ENCODE measurements at regions not wholly inside any gene's neighbourhood (a gene's known extent, or its start where the extent isn't known, plus 50 kb on each side); places are given as distances from the start of the nearest gene placed in this dataset.
"Not testable (repeated sequence)": the region's sequence is repeated elsewhere in the genome, so short reads cannot be mapped to it uniquely, and the experiment has no call there.

- Mint-ChIP-seq H3K27me3 (no peaks in the 10 kb centered on the region), H3K4me1 (ENCODE audit: low read depth) (peaks cover 5% of the 10 kb centered on the region), H3K4me3 (ENCODE audit: low read depth) (no peak overlapping the region), H3K27ac (no peak overlapping the region), H3K9me3 (ENCODE audit: low read depth) (peaks cover 5% of the 10 kb centered on the region), H3K36me3 (ENCODE audit: insufficient read depth) (no peaks in the 10 kb centered on the region)
- no peak for DNase-seq (ENCODE audit: low spot score, unreplicated experiment)
- no peak for TF ChIP-seq CTCF (IDR thresholded peaks at IDR 0.05; ENCODE audit: unreplicated experiment)
Measured at GRCh38 chr14:89697281-89698060, 257.1 kb downstream of the EFCAB11 start.

GRCh38 chr14:89695846-89696245 is 258.7 kb downstream of the EFCAB11 start:
- no peak overlapping the region for H3K4me3 Mint-ChIP-seq (ENCODE audit: low read depth)
- peaks cover 5% of the 10 kb centered on the region for H3K9me3 Mint-ChIP-seq (ENCODE audit: low read depth)
- H3K27me3 Mint-ChIP-seq = no peaks in the 10 kb centered on the region
- DNase-seq (ENCODE audit: low spot score, unreplicated experiment) = no peak
- no peak for TF ChIP-seq CTCF (IDR thresholded peaks at IDR 0.05; ENCODE audit: unreplicated experiment)
- H3K4me1 Mint-ChIP-seq (ENCODE audit: low read depth) = peaks cover under 1% of the 10 kb centered on the region
- no peaks in the 10 kb centered on the region for H3K36me3 Mint-ChIP-seq (ENCODE audit: insufficient read depth)
- H3K27ac Mint-ChIP-seq = no peak overlapping the region

GRCh38 chr14:89690139-89690538 is 264.4 kb downstream of the EFCAB11 start:
- H3K27me3 Mint-ChIP-seq = peaks cover 3% of the 10 kb centered on the region
- H3K4me3 Mint-ChIP-seq (ENCODE audit: low read depth) = no peak overlapping the region
- no peaks in the 10 kb centered on the region for H3K36me3 Mint-ChIP-seq (ENCODE audit: insufficient read depth)
- H3K4me1 Mint-ChIP-seq (ENCODE audit: low read depth) = no peaks in the 10 kb centered on the region
- H3K9me3 Mint-ChIP-seq (ENCODE audit: low read depth) = peaks cover 6% of the 10 kb centered on the region
- no peak for DNase-seq (ENCODE audit: low spot score, unreplicated experiment)
- TF ChIP-seq CTCF (IDR thresholded peaks at IDR 0.05; ENCODE audit: unreplicated experiment) = no peak
- H3K27ac Mint-ChIP-seq = no peak overlapping the region

DNA sequence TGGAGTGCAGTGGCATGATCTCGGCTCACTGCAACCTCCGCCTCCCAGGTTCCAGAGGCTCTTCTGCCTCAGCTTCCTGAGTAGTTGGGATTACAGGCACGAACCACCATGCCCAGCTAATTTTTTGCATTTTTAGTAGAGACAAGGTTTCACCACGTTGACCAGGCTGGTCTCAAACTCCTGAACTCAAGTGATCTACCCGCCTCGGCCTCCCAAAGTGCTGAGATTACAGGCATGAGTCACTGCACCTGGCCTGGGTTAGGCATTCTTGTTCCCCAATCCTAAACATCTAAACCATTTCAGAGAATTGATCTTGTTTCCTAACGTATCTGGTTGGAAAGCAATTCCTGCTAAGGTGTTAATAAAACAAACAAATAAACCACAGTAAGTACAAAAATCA is 264.8 kb downstream of the EFCAB11 start:
- H3K4me3 Mint-ChIP-seq (ENCODE audit: low read depth); DNase-seq (ENCODE audit: low spot score, unreplicated experiment); H3K36me3 Mint-ChIP-seq (ENCODE audit: insufficient read depth); H3K27me3 Mint-ChIP-seq; H3K9me3 Mint-ChIP-seq (ENCODE audit: low read depth); H3K27ac Mint-ChIP-seq; H3K4me1 Mint-ChIP-seq (ENCODE audit: low read depth): not testable (repeated sequence)

DNA sequence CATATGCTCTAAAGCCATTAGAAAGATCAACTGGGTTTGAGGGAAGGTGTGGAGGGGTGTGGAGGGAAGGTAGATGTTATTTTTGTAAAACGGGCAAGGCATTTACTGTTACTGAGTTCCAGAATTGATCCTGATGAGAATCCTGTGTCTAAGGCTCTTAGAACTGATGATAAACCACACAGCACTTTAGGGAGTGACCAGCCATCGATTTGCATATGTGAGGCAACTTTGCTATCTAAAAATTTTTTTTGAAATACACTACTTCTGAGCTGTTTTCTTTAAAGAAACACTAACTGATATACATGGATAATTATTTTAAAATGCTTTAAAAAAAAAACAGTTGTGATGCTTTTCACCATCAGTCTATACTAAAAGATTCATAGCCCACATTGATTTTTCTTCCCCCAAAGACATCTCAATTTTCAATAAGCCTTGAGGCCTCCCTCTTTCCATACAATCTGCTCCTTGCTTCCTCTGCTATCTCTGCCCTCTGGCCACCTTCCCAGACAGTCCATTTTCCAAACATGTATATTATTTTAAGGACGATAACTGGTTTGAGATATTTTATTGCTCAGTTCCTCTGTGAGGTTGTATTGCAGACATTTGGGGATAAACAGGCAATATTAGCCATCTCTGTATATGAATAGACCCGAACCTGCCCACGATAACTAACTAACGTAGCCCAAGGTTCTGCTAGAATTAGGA is 265.9 kb downstream of the EFCAB11 start:
- TF ChIP-seq CTCF (IDR thresholded peaks at IDR 0.05; ENCODE audit: unreplicated experiment) = no peak
- Mint-ChIP-seq H3K4me1 (ENCODE audit: low read depth) (no peaks in the 10 kb centered on the region), H3K4me3 (ENCODE audit: low read depth) (no peak overlapping the region), H3K27me3 (peaks cover 3% of the 10 kb centered on the region), H3K27ac (no peak overlapping the region), H3K36me3 (ENCODE audit: insufficient read depth) (peaks cover 2% of the 10 kb centered on the region), H3K9me3 (ENCODE audit: low read depth) (peaks cover 6% of the 10 kb centered on the region)
- no peak for DNase-seq (ENCODE audit: low spot score, unreplicated experiment)

DNA sequence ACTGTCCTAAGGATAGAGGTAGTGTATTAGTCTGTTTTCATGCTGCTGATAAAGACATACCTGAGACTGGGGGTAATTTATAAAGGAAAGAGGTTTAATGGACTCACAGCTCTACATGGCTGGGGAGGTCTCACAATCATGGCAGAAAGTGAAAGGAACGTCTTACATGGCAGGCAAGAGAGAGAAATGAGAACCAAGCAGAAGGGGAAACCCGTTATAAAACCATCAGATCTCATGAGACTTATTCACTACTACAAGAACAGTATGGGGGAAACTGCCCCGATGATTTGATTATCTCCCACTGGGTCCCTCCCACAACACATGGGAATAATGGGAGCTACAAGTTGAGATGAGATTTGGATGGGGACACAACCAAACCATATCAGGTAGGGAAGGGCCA is 267.4 kb downstream of the EFCAB11 start:
- H3K27me3 Mint-ChIP-seq; H3K27ac Mint-ChIP-seq; H3K36me3 Mint-ChIP-seq (ENCODE audit: insufficient read depth); H3K4me3 Mint-ChIP-seq (ENCODE audit: low read depth); H3K9me3 Mint-ChIP-seq (ENCODE audit: low read depth); H3K4me1 Mint-ChIP-seq (ENCODE audit: low read depth); DNase-seq (ENCODE audit: low spot score, unreplicated experiment): not testable (repeated sequence)
